CD14-positive monocyte (primary cell): ENCODE measurements at regions not wholly inside any gene's neighbourhood (a gene's known extent, or its start where the extent isn't known, plus 50 kb on each side); places are given as distances from the start of the nearest gene placed in this dataset.
A peak's percentile ranks its signal among the peaks of the same experiment; 100 is the strongest.

Source experiments
- DNase-seq, 3 donors: peaks; one replicate each; pipeline ENCODE4 v3.0.0-alpha.2; 2011 to 2022
- H2AFZ ChIP-seq: 2 replicates; pipeline ENCODE4 v1.6.0; 2012; ENCODE audit warnings: mild to moderate bottlenecking, low read depth, low read length, inconsistent platforms; ENCODE audit not compliant: insufficient read depth, poor library complexity, severe bottlenecking
- H3K27ac ChIP-seq, 2 donors: 1 replicate in 1 of 2; 2 replicates in 1 of 2; pipeline ENCODE4 v1.5.1; 2012 to 2013; ENCODE audit warnings: low read length in 2 of 2, control low read depth in 1 of 2, inconsistent platforms in 1 of 2, low read depth in 1 of 2, mild to moderate bottlenecking in 1 of 2
- H3K27me3 ChIP-seq, 2 donors: one replicate each; pipeline versions ENCODE4 v1.6.0 to v1.6.1; 2011 to 2013; ENCODE audit warnings: low read length in 2 of 2; ENCODE audit not compliant: control insufficient read depth in 2 of 2, insufficient read depth in 2 of 2
- H3K36me3 ChIP-seq, 2 donors: replicated peaks in 1 of 2; 1 replicate in 1 of 2; 2 replicates in 1 of 2; pipeline versions ENCODE4 v1.5.1 to v1.6.1; 2012 to 2013; ENCODE audit warnings: low read length in 2 of 2, control low read depth in 1 of 2, inconsistent platforms in 1 of 2, mild to moderate bottlenecking in 1 of 2; ENCODE audit not compliant: insufficient read depth in 2 of 2, control insufficient read depth in 1 of 2
- H3K4me1 ChIP-seq, 2 donors: 1 replicate in 1 of 2; 2 replicates in 1 of 2; pipeline versions ENCODE4 v1.5.1 to v1.6.1; 2012 to 2013; ENCODE audit warnings: low read length in 2 of 2, control low read depth in 1 of 2, inconsistent platforms in 1 of 2, mild to moderate bottlenecking in 1 of 2, moderate library complexity in 1 of 2; ENCODE audit not compliant: insufficient read depth in 2 of 2, control insufficient read depth in 1 of 2
- H3K4me2 ChIP-seq: replicated peaks from 2 replicates; pipeline ENCODE3; 2012; ENCODE audit warnings: low read length, moderate library complexity, mild to moderate bottlenecking; ENCODE audit not compliant: poor library complexity, severe bottlenecking; ENCODE audit errors: extremely low read depth
- H3K4me3 ChIP-seq, 3 experiments: fragments of 200-600 bp in 1 of 3; sonication (generic) in 1 of 3; replicated peaks in 1 of 3; 1 replicate in 2 of 3; 2 replicates in 1 of 3; pipeline ENCODE4 v1.5.1; 2011 to 2013; ENCODE audit warnings: low read length in 3 of 3, mild to moderate bottlenecking in 3 of 3, control low read depth in 2 of 3, low read depth in 2 of 3, inconsistent platforms in 1 of 3, moderate library complexity in 1 of 3
- H3K79me2 ChIP-seq: 2 replicates; pipeline ENCODE4 v1.6.0; 2012; ENCODE audit warnings: mild to moderate bottlenecking, control low read depth, inconsistent platforms, low read length, moderate library complexity; ENCODE audit not compliant: insufficient read depth
- H3K9ac ChIP-seq: 2 replicates; pipeline ENCODE4 v1.6.0; 2017; ENCODE audit warnings: low read length, mild to moderate bottlenecking; ENCODE audit not compliant: insufficient read depth, poor library complexity, severe bottlenecking
- H3K9me3 ChIP-seq, 2 donors: replicated peaks in 1 of 2; 1 replicate in 1 of 2; 2 replicates in 1 of 2; pipeline versions ENCODE4 v1.5.1 to v1.6.1; 2012 to 2013; ENCODE audit warnings: low read length in 2 of 2, control low read depth in 1 of 2; ENCODE audit not compliant: control insufficient read depth in 1 of 2, insufficient read depth in 1 of 2
- H4K20me1 ChIP-seq: 2 replicates; pipeline ENCODE4 v1.6.0; 2012; ENCODE audit warnings: mild to moderate bottlenecking, low read length, control low read depth, moderate library complexity; ENCODE audit not compliant: insufficient read depth
- H3K27ac Mint-ChIP-seq, 7 donors: one replicate each; pipeline ENCODE4 v1.8.0; 2020; ENCODE audit warnings: mild to moderate bottlenecking in 7 of 7, mixed read lengths in 7 of 7, moderate library complexity in 6 of 7, inconsistent platforms in 2 of 7
- H3K27me3 Mint-ChIP-seq, 3 donors: one replicate each; pipeline ENCODE4 v1.8.0; 2021 to 2022; ENCODE audit warnings: low read depth in 3 of 3, mild to moderate bottlenecking in 3 of 3, mixed read lengths in 3 of 3, moderate library complexity in 3 of 3, inconsistent platforms in 1 of 3
- H3K36me3 Mint-ChIP-seq, 2 donors: one replicate each; pipeline ENCODE4 v1.8.0; 2020; ENCODE audit warnings: mixed read lengths in 2 of 2, inconsistent platforms in 1 of 2, mild to moderate bottlenecking in 1 of 2
- H3K4me1 Mint-ChIP-seq: one replicate; pipeline ENCODE4 v1.8.0; 2020; ENCODE audit warnings: mild to moderate bottlenecking, mixed read lengths
- H3K4me3 Mint-ChIP-seq, 2 donors: one replicate each; pipeline ENCODE4 v1.8.0; 2020; ENCODE audit warnings: mild to moderate bottlenecking in 2 of 2, mixed read lengths in 2 of 2, moderate library complexity in 1 of 2
- H3K9me3 Mint-ChIP-seq, 7 donors: one replicate each; pipeline ENCODE4 v1.8.0; 2020 to 2022; ENCODE audit warnings: mixed read lengths in 7 of 7, mild to moderate bottlenecking in 6 of 7, moderate library complexity in 6 of 7, inconsistent platforms in 2 of 7
- WGBS: methylation state at CpG from one replicate; pipeline ENCODE4 v1.1.5; 2013; ENCODE audit warnings: missing lambda C conversion rate; ENCODE audit not compliant: insufficient coverage; 5-methylcytosine and 5-hydroxymethylcytosine counted together
- intact Hi-C, 2 donors: fragments of 100-400 bp; cut with micrococcal nuclease; formaldehyde crosslinking; loops; one replicate each; pipeline versions ENCODE4 v1.15.0 to v1.15.1; 2023
- TF ChIP-seq, protein P1 (sequence below): fragments of 200-600 bp; IDR thresholded peaks from one replicate; pipeline ENCODE4 v1.8.0; 2022; ENCODE audit warnings: antibody characterized with exemption, mild to moderate bottlenecking

DNA sequence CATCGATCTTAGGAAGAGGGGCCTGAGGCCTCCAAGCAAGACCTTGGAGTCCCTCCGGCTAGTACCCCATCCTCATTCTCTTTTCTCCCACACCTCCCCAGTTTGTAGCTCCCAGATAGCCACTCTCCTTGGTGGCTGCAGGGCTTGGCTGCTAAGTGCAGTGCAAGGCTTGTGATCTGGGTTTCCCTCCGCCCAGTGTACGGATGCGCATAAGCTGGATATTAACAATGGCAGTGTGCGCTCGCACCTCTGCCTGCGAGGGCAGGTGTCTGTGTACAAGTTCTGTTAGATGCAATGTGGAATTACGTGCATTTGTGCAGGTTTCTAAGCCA is 71.0 kb upstream of the TBCA start:
- peaks cover 23 to 81% of the 10 kb centered on the region in 2 donors for H3K27me3 ChIP-seq
- H3K79me2 ChIP-seq = no peaks in the 10 kb centered on the region
- no peak overlapping the region for H3K27ac ChIP-seq
- TF ChIP-seq, protein P1, sequence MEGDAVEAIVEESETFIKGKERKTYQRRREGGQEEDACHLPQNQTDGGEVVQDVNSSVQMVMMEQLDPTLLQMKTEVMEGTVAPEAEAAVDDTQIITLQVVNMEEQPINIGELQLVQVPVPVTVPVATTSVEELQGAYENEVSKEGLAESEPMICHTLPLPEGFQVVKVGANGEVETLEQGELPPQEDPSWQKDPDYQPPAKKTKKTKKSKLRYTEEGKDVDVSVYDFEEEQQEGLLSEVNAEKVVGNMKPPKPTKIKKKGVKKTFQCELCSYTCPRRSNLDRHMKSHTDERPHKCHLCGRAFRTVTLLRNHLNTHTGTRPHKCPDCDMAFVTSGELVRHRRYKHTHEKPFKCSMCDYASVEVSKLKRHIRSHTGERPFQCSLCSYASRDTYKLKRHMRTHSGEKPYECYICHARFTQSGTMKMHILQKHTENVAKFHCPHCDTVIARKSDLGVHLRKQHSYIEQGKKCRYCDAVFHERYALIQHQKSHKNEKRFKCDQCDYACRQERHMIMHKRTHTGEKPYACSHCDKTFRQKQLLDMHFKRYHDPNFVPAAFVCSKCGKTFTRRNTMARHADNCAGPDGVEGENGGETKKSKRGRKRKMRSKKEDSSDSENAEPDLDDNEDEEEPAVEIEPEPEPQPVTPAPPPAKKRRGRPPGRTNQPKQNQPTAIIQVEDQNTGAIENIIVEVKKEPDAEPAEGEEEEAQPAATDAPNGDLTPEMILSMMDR = no peak
- H3K4me1 ChIP-seq = peaks cover 15 to 28% of the 10 kb centered on the region in 2 donors
- no peak overlapping the region for H3K4me2 ChIP-seq
- 81% methylated on average over 9 of the region's 9 CpGs for WGBS
- H3K27me3 Mint-ChIP-seq = peaks cover 29 to 91% (median 57%) of the 10 kb centered on the region in 3 donors
- no peaks in the 10 kb centered on the region for H4K20me1 ChIP-seq
- H3K27ac Mint-ChIP-seq = no peak overlapping the region
- no peak overlapping the region for H3K9ac ChIP-seq
- H2AFZ ChIP-seq = no peak overlapping the region
- no peaks in the 10 kb centered on the region for H3K36me3 ChIP-seq
- no peak for DNase-seq
- peak overlapping the region in 1 of 2 donors; percentile 1 for H3K4me3 Mint-ChIP-seq
- H3K9me3 ChIP-seq = no peaks in the 10 kb centered on the region
- intact Hi-C loops = loop anchor here in 1 of 2 donors (10.0 kb wide), 1 partner anchor 212 kb away; the partner anchor contains the start of gene OTP
- peaks cover 0 to 20% (median 7%) of the 10 kb centered on the region in 7 donors for H3K9me3 Mint-ChIP-seq
- H3K4me3 ChIP-seq = no peak overlapping the region
- peaks cover 37% of the 10 kb centered on the region for H3K4me1 Mint-ChIP-seq
- peaks cover 11 to 29% of the 10 kb centered on the region in 2 donors for H3K36me3 Mint-ChIP-seq

DNA sequence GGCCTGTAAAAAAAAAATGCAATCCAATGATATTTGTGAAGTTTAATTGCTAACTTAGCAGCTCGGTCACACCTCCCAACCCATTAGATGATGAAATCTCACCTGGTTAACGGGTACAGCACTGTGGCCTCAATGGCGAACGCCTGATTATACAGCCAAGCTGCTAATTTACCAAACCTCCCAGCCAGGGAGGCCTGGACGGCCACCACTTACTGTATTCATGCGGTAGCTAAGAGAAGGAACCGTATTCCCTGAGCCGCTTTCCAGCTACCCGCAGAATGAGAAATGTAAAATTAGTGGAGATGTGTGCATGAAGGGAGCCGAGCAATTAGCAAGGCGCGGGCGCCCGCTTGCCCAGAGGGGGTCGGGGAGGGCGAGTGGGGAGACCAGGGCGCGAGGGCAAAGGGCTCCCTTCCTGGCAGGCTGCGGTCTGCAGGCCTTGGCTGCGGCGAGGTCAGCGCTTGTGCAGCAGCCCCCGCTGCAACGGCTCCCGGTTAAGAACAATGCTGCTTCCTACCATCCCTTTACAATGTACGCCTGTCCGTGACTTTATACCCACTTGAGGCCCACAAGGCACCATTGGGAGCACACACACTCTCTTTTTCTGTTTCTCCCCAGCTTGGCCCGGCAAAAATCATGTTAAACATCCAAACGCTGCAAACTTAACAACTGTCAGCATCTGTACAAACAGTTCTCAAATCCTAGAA is 70.4 kb upstream of the TBCA start:
- H3K4me3 ChIP-seq = no peak overlapping the region
- H3K9me3 ChIP-seq = no peaks in the 10 kb centered on the region
- no peaks in the 10 kb centered on the region for H4K20me1 ChIP-seq
- peak overlapping the region in 1 of 2 donors; percentile 1 for H3K4me3 Mint-ChIP-seq
- H3K27ac ChIP-seq = no peak overlapping the region
- peaks cover 26 to 83% of the 10 kb centered on the region in 2 donors for H3K27me3 ChIP-seq
- peaks cover 29 to 91% (median 54%) of the 10 kb centered on the region in 3 donors for H3K27me3 Mint-ChIP-seq
- TF ChIP-seq, protein P1 = no peak
- H3K36me3 Mint-ChIP-seq = peaks cover 10 to 28% of the 10 kb centered on the region in 2 donors
- no peak overlapping the region for H3K9ac ChIP-seq
- no peak overlapping the region for H3K4me2 ChIP-seq
- no peak for DNase-seq
- H3K9me3 Mint-ChIP-seq = peaks cover 0 to 18% (median 6%) of the 10 kb centered on the region in 7 donors
- intact Hi-C loops = loop anchor here in 1 of 2 donors (10.0 kb wide), 1 partner anchor 212 kb away; the partner anchor contains the start of gene OTP
- H2AFZ ChIP-seq = no peak overlapping the region
- H3K79me2 ChIP-seq = no peaks in the 10 kb centered on the region
- H3K4me1 Mint-ChIP-seq = peaks cover 33% of the 10 kb centered on the region
- 87% methylated on average over 21 of the region's 29 CpGs for whole genome bisulfite sequencing
- no peak overlapping the region for H3K27ac Mint-ChIP-seq
- H3K36me3 ChIP-seq = no peaks in the 10 kb centered on the region
- peaks cover 12 to 23% of the 10 kb centered on the region in 2 donors for H3K4me1 ChIP-seq
